Fibroblast of gingiva (primary cell): ENCODE measurements at regions not wholly inside any gene's neighbourhood (a gene's known extent, or its start where the extent isn't known, plus 50 kb on each side); places are given as distances from the start of the nearest gene placed in this dataset.

ENCODE experiments used
- DNase-seq: peaks from one replicate; pipeline ENCODE4 v3.0.0-alpha.2; 2011; ENCODE audit warnings: low read depth

GRCh38 chr22:48876951-48877350, 950.7 kb downstream of the BRD1 start:
- no peak for DNase-seq

- DNase-seq: no peak
Measured at GRCh38 chr22:48874956-48875355, 952.7 kb downstream of the BRD1 start.

- no peak for DNase-seq
Measured at GRCh38 chr22:48873191-48873520, 954.5 kb downstream of the BRD1 start.

GRCh38 chr22:48872271-48873190, 955.1 kb downstream of the BRD1 start:
- no peak for DNase-seq

GRCh38 chr22:48871176-48871840, 956.4 kb downstream of the BRD1 start:
- no peak for DNase-seq

- DNase-seq: no peak
Measured at GRCh38 chr22:48870436-48870835, 957.2 kb downstream of the BRD1 start.

GRCh38 chr22:48869788-48870187, 957.9 kb downstream of the BRD1 start:
- DNase-seq: no peak

GRCh38 chr22:48869161-48869560, 958.5 kb downstream of the BRD1 start:
- DNase-seq: no peak

GRCh38 chr22:48868554-48868953, 959.1 kb downstream of the BRD1 start:
- no peak for DNase-seq

- no peak for DNase-seq
Measured at GRCh38 chr22:48867891-48868290, 959.8 kb downstream of the BRD1 start.

- DNase-seq: no peak
Measured at GRCh38 chr22:48866906-48867681, 960.6 kb downstream of the BRD1 start.

GRCh38 chr22:48864748-48865147, 962.9 kb downstream of the BRD1 start:
- no peak for DNase-seq

GRCh38 chr22:48863965-48864528, 963.6 kb downstream of the BRD1 start:
- no peak for DNase-seq

GRCh38 chr22:48860557-48860956, 967.1 kb downstream of the BRD1 start:
- DNase-seq: no peak

- DNase-seq: no peak
Measured at GRCh38 chr22:48858856-48859255, 968.8 kb downstream of the BRD1 start.

- DNase-seq: no peak
Measured at GRCh38 chr22:48858121-48858520, 969.6 kb downstream of the BRD1 start.

- DNase-seq: no peak
Measured at GRCh38 chr22:48857202-48857805, 970.4 kb downstream of the BRD1 start.

- DNase-seq: no peak
Measured at GRCh38 chr22:48856308-48856615, 971.4 kb downstream of the BRD1 start.

- no peak for DNase-seq
Measured at GRCh38 chr22:48855593-48856307, 971.9 kb downstream of the BRD1 start.

- DNase-seq: no peak
Measured at GRCh38 chr22:48855013-48855412, 972.7 kb downstream of the BRD1 start.

GRCh38 chr22:48853627-48854240, 973.9 kb downstream of the BRD1 start:
- no peak for DNase-seq
